ENCODE measurements at regions not wholly inside any gene's neighbourhood (a gene's known extent, or its start where the extent isn't known, plus 50 kb on each side); places are given as distances from the start of the nearest gene placed in this dataset.

- H3K9me3 ChIP-seq (ENCODE audit: low read length), result no peaks in the 10 kb centered on the region
- no peak overlapping the region for H3K4me2 ChIP-seq (ENCODE audit: low read depth, low read length)
- intact Hi-C loops (cut with micrococcal nuclease; ENCODE audit: unreplicated experiment), result no loop called here
- H3K9ac ChIP-seq (ENCODE audit: insufficient read depth, low read depth, low read length), result no peak overlapping the region
- no peak for DNase-seq (ENCODE audit: low spot score)
- in situ Hi-C loops (cut with HindIII; ENCODE audit: extremely low pct_ligation_motif_present, low pct_unique_long_range_greater_than_20kb), result no loop called here
- no peaks in the 10 kb centered on the region for H4K20me1 ChIP-seq (ENCODE audit: insufficient read depth, low read length)
- H3K79me2 ChIP-seq (ENCODE audit: insufficient read depth, low read length), result no peaks in the 10 kb centered on the region
- TF ChIP-seq, protein P1, sequence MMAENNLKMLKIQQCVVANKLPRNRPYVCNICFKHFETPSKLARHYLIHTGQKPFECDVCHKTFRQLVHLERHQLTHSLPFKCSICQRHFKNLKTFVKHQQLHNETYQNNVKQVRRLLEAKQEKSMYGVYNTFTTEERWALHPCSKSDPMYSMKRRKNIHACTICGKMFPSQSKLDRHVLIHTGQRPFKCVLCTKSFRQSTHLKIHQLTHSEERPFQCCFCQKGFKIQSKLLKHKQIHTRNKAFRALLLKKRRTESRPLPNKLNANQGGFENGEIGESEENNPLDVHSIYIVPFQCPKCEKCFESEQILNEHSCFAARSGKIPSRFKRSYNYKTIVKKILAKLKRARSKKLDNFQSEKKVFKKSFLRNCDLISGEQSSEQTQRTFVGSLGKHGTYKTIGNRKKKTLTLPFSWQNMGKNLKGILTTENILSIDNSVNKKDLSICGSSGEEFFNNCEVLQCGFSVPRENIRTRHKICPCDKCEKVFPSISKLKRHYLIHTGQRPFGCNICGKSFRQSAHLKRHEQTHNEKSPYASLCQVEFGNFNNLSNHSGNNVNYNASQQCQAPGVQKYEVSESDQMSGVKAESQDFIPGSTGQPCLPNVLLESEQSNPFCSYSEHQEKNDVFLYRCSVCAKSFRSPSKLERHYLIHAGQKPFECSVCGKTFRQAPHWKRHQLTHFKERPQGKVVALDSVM (CRISPR knock-in tag; IDR thresholded peaks at IDR 0.05), result no peak
- TF ChIP-seq RBAK (CRISPR knock-in tag; IDR thresholded peaks at IDR 0.05) (peak; percentile 98), ZNF710 (CRISPR knock-in tag; IDR thresholded peaks at IDR 0.05; ENCODE audit: borderline replicate concordance) (no peak)
- no peak overlapping the region for H3K27ac ChIP-seq (ENCODE audit: extremely low read length, insufficient read depth, low read length)
- ChIA-PET CTCF (ENCODE audit: low intra/inter-chr PET ratio, low total read pairs) (no interaction called here), POLR2A (no interaction called here)
- no peak for ATAC-seq
- no TSS peak for BruUV-seq (replicated peaks)
- no peak for FAIRE-seq
- H3K4me1 ChIP-seq (ENCODE audit: insufficient read depth, low read length), result peaks cover 70% of the 10 kb centered on the region
- no peak overlapping the region for H2AFZ ChIP-seq (ENCODE audit: low read length)
- H3K4me3 ChIP-seq (replicated peaks in 1 of 3; ENCODE audit: insufficient read depth in 1 of 3, low read depth in 2 of 3, low read length in 3 of 3), result no peak overlapping the region
- H3K36me3 ChIP-seq (replicated peaks in 1 of 2; ENCODE audit: control insufficient read depth in 1 of 2, insufficient read depth in 2 of 2, low read length in 2 of 2), result no peaks in the 10 kb centered on the region
- 63% methylated on average over 10 of the region's 10 CpGs for WGBS (ENCODE audit: low lambda C conversion rate)
- peaks cover 4 to 16% of the 10 kb centered on the region in 2 experiments; a peak in 4 of 5 replicates for H3K27me3 ChIP-seq (ENCODE audit: control insufficient read depth in 1 of 2, insufficient read depth in 2 of 2, low read length in 2 of 2)
Measured at GRCh38 chr20:47980336-47981177, 195.3 kb upstream of the SULF2 start.
